Ovary (tissue), 7 donors: ENCODE measurements at regions not wholly inside any gene's neighbourhood (a gene's known extent, or its start where the extent isn't known, plus 50 kb on each side); places are given as distances from the start of the nearest gene placed in this dataset.

ENCODE experiments used
- DNase-seq, 5 donors: peaks; one replicate each; pipeline ENCODE4 v3.0.0-alpha.2; 2019 to 2020
- H3K27ac ChIP-seq, 2 donors: fragments of 200-600 bp; one replicate each; pipeline versions ENCODE4 v1.5.1 to v1.8.0; 2019 to 2022
- H3K27me3 ChIP-seq: fragments of 200-600 bp; one replicate; pipeline ENCODE4 v1.8.0; 2022
- H3K36me3 ChIP-seq: fragments of 200-600 bp; sonication (generic); one replicate; pipeline ENCODE4 v1.5.1; 2019
- H3K4me1 ChIP-seq: one replicate; pipeline ENCODE4 v1.8.1; 2013; ENCODE audit warnings: mild to moderate bottlenecking, moderate library complexity; ENCODE audit not compliant: insufficient read depth
- H3K4me3 ChIP-seq: fragments of 200-600 bp; sonication (generic); one replicate; pipeline ENCODE4 v1.5.1; 2017
- H3K9me3 ChIP-seq, 2 donors: fragments of 200-600 bp in 1 of 2; sonication (generic) in 1 of 2; one replicate each; pipeline versions ENCODE4 v1.5.1 to v1.8.1; 2013 to 2019; ENCODE audit warnings: mild to moderate bottlenecking in 1 of 2, moderate library complexity in 1 of 2
- CTCF ChIP-seq, 3 donors: fragments of 450-650 bp in 2 of 3; fragments of 200-600 bp in 1 of 3; IDR thresholded peaks; one replicate each; pipeline versions ENCODE4 v1.5.1 to v1.8.0; 2016 to 2022; ENCODE audit warnings: antibody characterized with exemption in 3 of 3, mild to moderate bottlenecking in 1 of 3
- EP300 ChIP-seq: sonication (generic); formaldehyde crosslinking; IDR thresholded peaks from one replicate; pipeline ENCODE4 v1.6.1; 2017; ENCODE audit warnings: antibody characterized with exemption
- POLR2A ChIP-seq: fragments of 450-650 bp; IDR thresholded peaks from one replicate; pipeline ENCODE4 v1.6.1; 2017; ENCODE audit warnings: antibody characterized with exemption, mild to moderate bottlenecking, moderate library complexity
- WGBS, 3 donors: extraction: QIAGEN DNeasy Blood & Tissue Kit in 1 of 3; methylation state at CpG; one replicate each; pipeline versions ENCODE4 v1.1.5 to v1.1.7; 2013 to 2017; 5-methylcytosine and 5-hydroxymethylcytosine counted together
- intact Hi-C, 4 donors: fragments of 100-400 bp; cut with DNase I; formaldehyde crosslinking; loops; one replicate each; pipeline versions ENCODE4 v1.11.0 to v1.15.1; 2022 to 2023
- donor health status: DM: no; HTN: no; CAD: no; lungs with moderate emphysema.
- donor health status: DM: no; HTN: no; CAD: no.
- donor health status: Bipolar disorder and iron deficiency.
- donor health status: DM: no; HTN: no; CAD: no.
- donor health status: DM: yes; HTN: yes; CAD: no.

GRCh38 chr12:124422570-124423523, 128.0 kb downstream of the RFLNA start:
- intact Hi-C loops, result loop anchor here in 2 of 4 donors (1.0 to 10.0 kb wide), 3 partner anchors 34 to 142 kb away; partner anchors contain the start of gene NCOR2 (in 1 of the 2)
- peak overlapping the region; percentile 31 for H3K4me3 ChIP-seq
- peaks cover 19% of the 10 kb centered on the region for H3K4me1 ChIP-seq
- no peaks in the 10 kb centered on the region for H3K9me3 ChIP-seq
- WGBS, 3 donors, result 2 to 12% (median 5%) methylated on average over 27 to 37 of the region's 37 CpGs
- H3K36me3 ChIP-seq, result no peaks in the 10 kb centered on the region
- peak; percentile 95 to 98 (median 97) for DNase-seq
- H3K27ac ChIP-seq, result peak overlapping the region; percentile 58 to 86
- no peaks in the 10 kb centered on the region for H3K27me3 ChIP-seq
- TF ChIP-seq EP300 (peak; percentile 86), CTCF (IDR thresholded peaks at IDR 0.05) (peak in 2 of 3 donors; percentile 6 to 31), POLR2A (no peak)

- peak in 3 of 5 donors; percentile 45 to 68 (median 66) for DNase-seq
- intact Hi-C loops, result loop anchor here in 2 of 4 donors (1.0 to 10.0 kb wide), 3 partner anchors 33 to 143 kb away; partner anchors contain the start of gene NCOR2 (in 1 of the 2)
- Histone ChIP-seq H3K27me3 (no peaks in the 10 kb centered on the region), H3K27ac (peak overlapping the region; percentile 58 to 86), H3K4me3 (peak overlapping the region; percentile 31), H3K4me1 (peaks cover 17% of the 10 kb centered on the region), H3K36me3 (no peaks in the 10 kb centered on the region), H3K9me3 (no peaks in the 10 kb centered on the region)
- 43 to 65% (median 51%) methylated on average over 12 to 16 of the region's 16 CpGs for WGBS, 3 donors
- no peak for TF ChIP-seq POLR2A
- TF ChIP-seq EP300, result no peak
- TF ChIP-seq CTCF (IDR thresholded peaks at IDR 0.05), result no peak
Measured at GRCh38 chr12:124422142-124422569, 127.3 kb downstream of the RFLNA start.

DNA sequence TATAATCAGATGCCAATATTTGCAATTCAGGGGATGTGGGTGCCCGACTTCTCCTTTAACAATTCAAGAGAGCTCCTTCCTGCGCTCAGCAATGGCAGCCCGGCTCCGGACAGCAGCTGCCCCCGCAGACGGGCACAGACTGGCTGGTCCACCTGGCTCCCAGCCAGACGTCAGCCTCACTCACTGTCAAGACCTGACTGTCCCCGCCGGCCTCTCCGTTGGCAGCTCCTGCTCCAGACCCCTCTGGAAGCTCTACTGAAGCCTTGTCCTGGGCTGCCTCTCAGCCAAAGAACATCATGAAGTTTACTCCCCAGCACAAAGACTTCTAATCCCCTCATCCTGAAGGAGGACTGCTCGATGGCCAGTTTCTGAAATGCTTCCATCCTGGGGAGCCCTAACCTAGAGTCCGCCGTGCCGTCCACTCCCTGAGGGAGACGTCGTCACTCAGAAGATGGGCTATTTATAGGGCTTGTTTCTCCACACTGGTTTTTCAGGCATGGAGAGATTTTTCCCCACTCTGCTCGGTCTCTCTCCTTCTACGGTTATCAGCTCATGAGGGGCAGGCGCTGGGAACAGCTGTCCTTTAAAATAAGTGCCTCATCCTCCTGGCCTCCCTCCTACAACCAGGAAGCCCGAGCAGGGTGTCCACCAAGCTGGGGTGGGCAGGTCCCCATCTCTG, 126.2 kb downstream of the RFLNA start:
- Histone ChIP-seq H3K4me1 (peaks cover 17% of the 10 kb centered on the region), H3K27ac (peak overlapping the region; percentile 58 to 86), H3K9me3 (no peaks in the 10 kb centered on the region), H3K36me3 (no peaks in the 10 kb centered on the region), H3K4me3 (peak overlapping the region; percentile 9), H3K27me3 (no peaks in the 10 kb centered on the region)
- WGBS, 3 donors, result 67 to 75% (median 70%) methylated on average over 20 of the region's 20 CpGs
- no peak for TF ChIP-seq POLR2A
- TF ChIP-seq CTCF (IDR thresholded peaks at IDR 0.05), result no peak
- TF ChIP-seq EP300, result no peak
- DNase-seq, result peak in 2 of 5 donors; percentile 59 to 66
- intact Hi-C loops, result loop anchor here in 1 of 4 donors (10.0 kb wide), 2 partner anchors 56 to 144 kb away; partner anchors contain the start of gene NCOR2
